ENCODE measurements at regions not wholly inside any gene's neighbourhood (a gene's known extent, or its start where the extent isn't known, plus 50 kb on each side); places are given as distances from the start of the nearest gene placed in this dataset.
A peak's percentile ranks its signal among the peaks of the same experiment; 100 is the strongest.

GRCh38 chr5:103498800-103499551 lies 63.6 kb downstream of the NUDT12 start:
- no peak for DNase-seq

- DNase-seq = no peak
Observed at GRCh38 chr5:103498211-103498610, 64.4 kb downstream of the NUDT12 start.

GRCh38 chr5:103497781-103498180 lies 64.8 kb downstream of the NUDT12 start:
- no peak for DNase-seq

- no peak for DNase-seq
Observed at GRCh38 chr5:103490030-103490739, 72.4 kb downstream of the NUDT12 start.

- no peak for DNase-seq
Observed at GRCh38 chr5:103489307-103489706, 73.3 kb downstream of the NUDT12 start.

GRCh38 chr5:103487822-103488493 lies 74.6 kb downstream of the NUDT12 start:
- no peak for DNase-seq

- no peak for DNase-seq
Observed at GRCh38 chr5:103487218-103487617, 75.4 kb downstream of the NUDT12 start.

- DNase-seq = no peak
Observed at GRCh38 chr5:103486739-103487138, 75.8 kb downstream of the NUDT12 start.

GRCh38 chr5:103480246-103480645 lies 82.3 kb downstream of the NUDT12 start:
- no peak for DNase-seq

GRCh38 chr5:103477678-103478077 lies 84.9 kb downstream of the NUDT12 start:
- DNase-seq = no peak

GRCh38 chr5:103476811-103477210 lies 85.8 kb downstream of the NUDT12 start:
- no peak for DNase-seq

GRCh38 chr5:103475629-103476240 lies 86.9 kb downstream of the NUDT12 start:
- DNase-seq = peak; percentile 34

- DNase-seq = no peak
Observed at GRCh38 chr5:103474677-103475076, 87.9 kb downstream of the NUDT12 start.

GRCh38 chr5:103473725-103474124 lies 88.9 kb downstream of the NUDT12 start:
- DNase-seq = no peak

GRCh38 chr5:103472830-103473229 lies 89.8 kb downstream of the NUDT12 start:
- DNase-seq = no peak

- no peak for DNase-seq
Observed at GRCh38 chr5:103472265-103472664, 90.3 kb downstream of the NUDT12 start.

GRCh38 chr5:103469288-103470040 lies 93.1 kb downstream of the NUDT12 start:
- DNase-seq = no peak

- DNase-seq = no peak
Observed at GRCh38 chr5:103467831-103468230, 94.8 kb downstream of the NUDT12 start.

- no peak for DNase-seq
Observed at GRCh38 chr5:103466495-103466894, 96.1 kb downstream of the NUDT12 start.

GRCh38 chr5:103465891-103466290 lies 96.7 kb downstream of the NUDT12 start:
- DNase-seq = no peak

- DNase-seq = no peak
Observed at GRCh38 chr5:103464835-103465484, 97.6 kb downstream of the NUDT12 start.

GRCh38 chr5:103463261-103463660 lies 99.3 kb downstream of the NUDT12 start:
- DNase-seq = no peak

All from CD4-positive, alpha-beta T cell treated with Interleukin-10 for 1 hour (primary cell).